ENCODE measurements at regions not wholly inside any gene's neighbourhood (a gene's known extent, or its start where the extent isn't known, plus 50 kb on each side); places are given as distances from the start of the nearest gene placed in this dataset.

- no peak for DNase-seq
These were observed 136.8 kb downstream of the URB2 start for GRCh38 chr1:229762891-229763290.

- no peak for DNase-seq
These were observed 142.2 kb downstream of the URB2 start for GRCh38 chr1:229768232-229768631.

- no peak for DNase-seq
These were observed 143.0 kb downstream of the URB2 start for GRCh38 chr1:229769006-229769405.

GRCh38 chr1:229769809-229770208 is 143.8 kb downstream of the URB2 start:
- DNase-seq = no peak

- no peak for DNase-seq
These were observed 152.7 kb downstream of the URB2 start for GRCh38 chr1:229778794-229779193.

- no peak for DNase-seq
These were observed 155.4 kb downstream of the URB2 start for GRCh38 chr1:229781453-229781852.

- DNase-seq = no peak
These were observed 156.4 kb downstream of the URB2 start for GRCh38 chr1:229782469-229782868.

GRCh38 chr1:229784834-229785233 is 158.8 kb downstream of the URB2 start:
- no peak for DNase-seq

GRCh38 chr1:229786974-229787610 is 161.0 kb downstream of the URB2 start:
- no peak for DNase-seq

- DNase-seq = no peak
These were observed 162.0 kb downstream of the URB2 start for GRCh38 chr1:229788004-229788403.

GRCh38 chr1:229792012-229792975 is 166.2 kb downstream of the URB2 start:
- DNase-seq = no peak

GRCh38 chr1:229793488-229793887 is 167.4 kb downstream of the URB2 start:
- no peak for DNase-seq

GRCh38 chr1:229798558-229798957 is 172.5 kb downstream of the URB2 start:
- DNase-seq = no peak

GRCh38 chr1:229803626-229804217 is 177.7 kb downstream of the URB2 start:
- DNase-seq = no peak

GRCh38 chr1:229808272-229808671 is 182.2 kb downstream of the URB2 start:
- DNase-seq = no peak

GRCh38 chr1:229810140-229810539 is 184.1 kb downstream of the URB2 start:
- DNase-seq = no peak

- no peak for DNase-seq
These were observed 184.9 kb downstream of the URB2 start for GRCh38 chr1:229810961-229811360.

GRCh38 chr1:229812148-229812547 is 186.1 kb downstream of the URB2 start:
- DNase-seq = no peak

- no peak for DNase-seq
These were observed 186.6 kb downstream of the URB2 start for GRCh38 chr1:229812693-229813092.

- DNase-seq = no peak
These were observed 189.0 kb downstream of the URB2 start for GRCh38 chr1:229815076-229815475.

- DNase-seq = no peak
These were observed 189.9 kb downstream of the URB2 start for GRCh38 chr1:229815961-229816360.

GRCh38 chr1:229817936-229818335 is 191.9 kb downstream of the URB2 start:
- DNase-seq = no peak

GRCh38 chr1:229819091-229819490 is 193.0 kb downstream of the URB2 start:
- no peak for DNase-seq

GRCh38 chr1:229822026-229822425 is 196.0 kb downstream of the URB2 start:
- no peak for DNase-seq
